ENCODE measurements at regions not wholly inside any gene's neighbourhood (a gene's known extent, or its start where the extent isn't known, plus 50 kb on each side); places are given as distances from the start of the nearest gene placed in this dataset.

GRCh38 chr4:41373221-41373620, 116.5 kb downstream of the UCHL1 start:
- TF ChIP-seq CTCF (conservative IDR thresholded peaks at IDR 0.05; ENCODE audit: low read length) (no peak), EZH2phosphoT487 (IDR thresholded peaks at IDR 0.05; ENCODE audit: borderline replicate concordance, low read depth, low read length) (no peak)

Data from OCI-LY7 (cell line).